WTC11 (cell line): ENCODE measurements at regions not wholly inside any gene's neighbourhood (a gene's known extent, or its start where the extent isn't known, plus 50 kb on each side); places are given as distances from the start of the nearest gene placed in this dataset.

ENCODE experiments used
- ATAC-seq: fragments of 200-7000 bp; cut with Tn5 transposase; 2 replicates; pipeline ENCODE4 v1.10.0; 2021; ENCODE audit warnings: mild to moderate bottlenecking, moderate library complexity
- CTCF ChIA-PET: fragments of 300-600 bp; sonication (Branson Sonifier 250); formaldehyde crosslinking; loops from one replicate; lab custom pipeline; 2021; ENCODE audit warnings: antibody characterized with exemption; lab: Charles Lee
- POLR2A ChIA-PET: fragments of 350-600 bp; sonication (Branson Sonifier 250); formaldehyde crosslinking; loops from one replicate; lab custom pipeline; 2021; ENCODE audit warnings: antibody characterized with exemption; lab: Charles Lee
- DNase-seq: peaks from one replicate; pipeline ENCODE4 v3.0.0; 2021; ENCODE audit warnings: low spot score
- H3K27ac Mint-ChIP-seq: 2 replicates; pipeline ENCODE4 v1.8.0; 2021; ENCODE audit warnings: mixed read lengths
- H3K27me3 Mint-ChIP-seq: 2 replicates; pipeline ENCODE4 v1.8.0; 2021; ENCODE audit warnings: low read depth, mild to moderate bottlenecking, moderate library complexity, mixed read lengths
- H3K36me3 Mint-ChIP-seq: 2 replicates; pipeline ENCODE4 v1.8.0; 2021; ENCODE audit warnings: mixed read lengths
- H3K4me1 Mint-ChIP-seq: 2 replicates; pipeline ENCODE4 v1.8.0; 2022; ENCODE audit warnings: mixed read lengths
- H3K4me3 Mint-ChIP-seq: 2 replicates; pipeline ENCODE4 v1.8.0; 2021; ENCODE audit warnings: mild to moderate bottlenecking, moderate library complexity, mixed read lengths
- H3K9me3 Mint-ChIP-seq: 2 replicates; pipeline ENCODE4 v1.8.0; 2021; ENCODE audit warnings: mixed read lengths
- CBFB ChIP-seq: sonication (generic); formaldehyde crosslinking; IDR thresholded peaks from 2 replicates; pipeline ENCODE4 v1.8.1; 2022; ENCODE audit warnings: mild to moderate bottlenecking, low read depth, missing genetic modification reagents
- CREB1 ChIP-seq: sonication (generic); formaldehyde crosslinking; IDR thresholded peaks from 2 replicates; pipeline ENCODE4 v1.8.0; 2023; ENCODE audit warnings: mild to moderate bottlenecking, missing genetic modification reagents
- FOXK1 ChIP-seq: sonication (generic); formaldehyde crosslinking; IDR thresholded peaks from 2 replicates; pipeline ENCODE4 v1.8.0; 2022; ENCODE audit warnings: mild to moderate bottlenecking, moderate library complexity, missing genetic modification reagents
- GTF2I ChIP-seq: fragments of 250-450 bp; sonication (Bioruptor Pico); conservative IDR thresholded peaks from 2 replicates; pipeline ENCODE4 v1.4.0; 2021; ENCODE audit warnings: mild to moderate bottlenecking
- KAT7 ChIP-seq: sonication (generic); formaldehyde crosslinking; IDR thresholded peaks from 2 replicates; pipeline ENCODE4 v1.8.1; 2023; ENCODE audit warnings: missing genetic modification reagents, mild to moderate bottlenecking, borderline replicate concordance
- NFATC4 ChIP-seq: fragments of 250-450 bp; sonication (Bioruptor Pico); IDR thresholded peaks from 2 replicates; pipeline ENCODE4 v1.9.0; 2021; ENCODE audit warnings: mild to moderate bottlenecking
- NR1H2 ChIP-seq: sonication (generic); formaldehyde crosslinking; IDR thresholded peaks from 2 replicates; pipeline ENCODE4 v1.9.0; 2021; ENCODE audit warnings: mild to moderate bottlenecking, moderate library complexity, missing genetic modification reagents
- TP53 ChIP-seq: sonication (generic); formaldehyde crosslinking; IDR thresholded peaks from 2 replicates; pipeline ENCODE4 v1.8.1; 2023; ENCODE audit warnings: mild to moderate bottlenecking, missing genetic modification reagents
- ZNF263 ChIP-seq: sonication (generic); formaldehyde crosslinking; IDR thresholded peaks from 2 replicates; pipeline ENCODE4 v1.8.1; 2022; ENCODE audit warnings: low read depth, mild to moderate bottlenecking, moderate library complexity, missing genetic modification reagents
- TF ChIP-seq, protein P1 (sequence below): sonication (generic); formaldehyde crosslinking; IDR thresholded peaks from 2 replicates; pipeline ENCODE4 v1.8.1; 2023; ENCODE audit warnings: mild to moderate bottlenecking, missing genetic modification reagents, borderline replicate concordance
- TF ChIP-seq, protein P2 (sequence below): sonication (generic); formaldehyde crosslinking; conservative IDR thresholded peaks from 2 replicates; pipeline ENCODE4 v1.8.1; 2023; ENCODE audit warnings: mild to moderate bottlenecking, low read depth, missing genetic modification reagents, moderate library complexity
- TF ChIP-seq, protein P3 (sequence below): sonication (generic); formaldehyde crosslinking; IDR thresholded peaks from 2 replicates; pipeline ENCODE4 v1.8.0; 2022; ENCODE audit warnings: mild to moderate bottlenecking, missing genetic modification reagents
- TF ChIP-seq, protein P4 (sequence below): sonication (generic); formaldehyde crosslinking; IDR thresholded peaks from 2 replicates; pipeline ENCODE4 v1.8.0; 2023; ENCODE audit warnings: missing genetic modification reagents, mild to moderate bottlenecking, borderline replicate concordance
- TF ChIP-seq, protein P5 (sequence below): sonication (generic); formaldehyde crosslinking; IDR thresholded peaks from 2 replicates; pipeline ENCODE4 v1.8.0; 2022; ENCODE audit warnings: mild to moderate bottlenecking, missing genetic modification reagents
- TF ChIP-seq, protein P6 (sequence below): sonication (generic); formaldehyde crosslinking; conservative IDR thresholded peaks from 2 replicates; pipeline ENCODE4 v1.8.1; 2022; ENCODE audit warnings: mild to moderate bottlenecking, missing genetic modification reagents

DNA sequence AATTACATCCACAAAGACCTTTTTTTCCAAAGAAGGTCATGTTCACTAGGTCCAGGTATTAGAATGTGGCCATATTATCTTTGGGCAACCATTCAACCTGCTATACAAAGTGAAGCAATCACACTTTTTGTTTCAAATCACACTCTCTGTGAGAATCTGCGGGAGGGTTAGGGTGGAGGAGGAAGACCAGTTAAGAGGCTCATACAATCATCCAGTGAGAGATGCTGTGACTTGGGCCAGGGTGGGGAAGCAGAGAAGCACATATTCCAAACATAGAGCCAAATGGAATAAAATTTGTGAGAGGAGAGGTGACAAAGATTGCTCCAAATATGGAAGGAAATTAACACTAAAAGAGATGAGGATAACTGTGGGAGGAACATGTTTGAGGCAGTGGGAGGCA lies 351.6 kb downstream of the CYRIA start:
- ChIA-PET CTCF (interaction anchor here (1.6 kb wide), 1 partner anchor 11 kb away, joined by 6 read pairs; no protein-coding TSS in a partner anchor), POLR2A (no interaction called here)
- Mint-ChIP-seq H3K27me3 (no peaks in the 10 kb centered on the region), H3K4me3 (no peak overlapping the region), H3K27ac (no peak overlapping the region), H3K9me3 (no peaks in the 10 kb centered on the region), H3K36me3 (no peaks in the 10 kb centered on the region), H3K4me1 (peaks cover 12% of the 10 kb centered on the region)
- DNase-seq = no peak
- ATAC-seq = no peak
- TF ChIP-seq GTF2I = no peak
- TF ChIP-seq, protein P1, sequence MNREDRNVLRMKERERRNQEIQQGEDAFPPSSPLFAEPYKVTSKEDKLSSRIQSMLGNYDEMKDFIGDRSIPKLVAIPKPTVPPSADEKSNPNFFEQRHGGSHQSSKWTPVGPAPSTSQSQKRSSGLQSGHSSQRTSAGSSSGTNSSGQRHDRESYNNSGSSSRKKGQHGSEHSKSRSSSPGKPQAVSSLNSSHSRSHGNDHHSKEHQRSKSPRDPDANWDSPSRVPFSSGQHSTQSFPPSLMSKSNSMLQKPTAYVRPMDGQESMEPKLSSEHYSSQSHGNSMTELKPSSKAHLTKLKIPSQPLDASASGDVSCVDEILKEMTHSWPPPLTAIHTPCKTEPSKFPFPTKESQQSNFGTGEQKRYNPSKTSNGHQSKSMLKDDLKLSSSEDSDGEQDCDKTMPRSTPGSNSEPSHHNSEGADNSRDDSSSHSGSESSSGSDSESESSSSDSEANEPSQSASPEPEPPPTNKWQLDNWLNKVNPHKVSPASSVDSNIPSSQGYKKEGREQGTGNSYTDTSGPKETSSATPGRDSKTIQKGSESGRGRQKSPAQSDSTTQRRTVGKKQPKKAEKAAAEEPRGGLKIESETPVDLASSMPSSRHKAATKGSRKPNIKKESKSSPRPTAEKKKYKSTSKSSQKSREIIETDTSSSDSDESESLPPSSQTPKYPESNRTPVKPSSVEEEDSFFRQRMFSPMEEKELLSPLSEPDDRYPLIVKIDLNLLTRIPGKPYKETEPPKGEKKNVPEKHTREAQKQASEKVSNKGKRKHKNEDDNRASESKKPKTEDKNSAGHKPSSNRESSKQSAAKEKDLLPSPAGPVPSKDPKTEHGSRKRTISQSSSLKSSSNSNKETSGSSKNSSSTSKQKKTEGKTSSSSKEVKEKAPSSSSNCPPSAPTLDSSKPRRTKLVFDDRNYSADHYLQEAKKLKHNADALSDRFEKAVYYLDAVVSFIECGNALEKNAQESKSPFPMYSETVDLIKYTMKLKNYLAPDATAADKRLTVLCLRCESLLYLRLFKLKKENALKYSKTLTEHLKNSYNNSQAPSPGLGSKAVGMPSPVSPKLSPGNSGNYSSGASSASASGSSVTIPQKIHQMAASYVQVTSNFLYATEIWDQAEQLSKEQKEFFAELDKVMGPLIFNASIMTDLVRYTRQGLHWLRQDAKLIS (CRISPR knock-in tag) = no peak
- TF ChIP-seq FOXK1 (CRISPR knock-in tag) = no peak
- TF ChIP-seq, protein P2, sequence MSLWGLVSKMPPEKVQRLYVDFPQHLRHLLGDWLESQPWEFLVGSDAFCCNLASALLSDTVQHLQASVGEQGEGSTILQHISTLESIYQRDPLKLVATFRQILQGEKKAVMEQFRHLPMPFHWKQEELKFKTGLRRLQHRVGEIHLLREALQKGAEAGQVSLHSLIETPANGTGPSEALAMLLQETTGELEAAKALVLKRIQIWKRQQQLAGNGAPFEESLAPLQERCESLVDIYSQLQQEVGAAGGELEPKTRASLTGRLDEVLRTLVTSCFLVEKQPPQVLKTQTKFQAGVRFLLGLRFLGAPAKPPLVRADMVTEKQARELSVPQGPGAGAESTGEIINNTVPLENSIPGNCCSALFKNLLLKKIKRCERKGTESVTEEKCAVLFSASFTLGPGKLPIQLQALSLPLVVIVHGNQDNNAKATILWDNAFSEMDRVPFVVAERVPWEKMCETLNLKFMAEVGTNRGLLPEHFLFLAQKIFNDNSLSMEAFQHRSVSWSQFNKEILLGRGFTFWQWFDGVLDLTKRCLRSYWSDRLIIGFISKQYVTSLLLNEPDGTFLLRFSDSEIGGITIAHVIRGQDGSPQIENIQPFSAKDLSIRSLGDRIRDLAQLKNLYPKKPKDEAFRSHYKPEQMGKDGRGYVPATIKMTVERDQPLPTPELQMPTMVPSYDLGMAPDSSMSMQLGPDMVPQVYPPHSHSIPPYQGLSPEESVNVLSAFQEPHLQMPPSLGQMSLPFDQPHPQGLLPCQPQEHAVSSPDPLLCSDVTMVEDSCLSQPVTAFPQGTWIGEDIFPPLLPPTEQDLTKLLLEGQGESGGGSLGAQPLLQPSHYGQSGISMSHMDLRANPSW (CRISPR knock-in tag) = no peak
- TF ChIP-seq, protein P3, sequence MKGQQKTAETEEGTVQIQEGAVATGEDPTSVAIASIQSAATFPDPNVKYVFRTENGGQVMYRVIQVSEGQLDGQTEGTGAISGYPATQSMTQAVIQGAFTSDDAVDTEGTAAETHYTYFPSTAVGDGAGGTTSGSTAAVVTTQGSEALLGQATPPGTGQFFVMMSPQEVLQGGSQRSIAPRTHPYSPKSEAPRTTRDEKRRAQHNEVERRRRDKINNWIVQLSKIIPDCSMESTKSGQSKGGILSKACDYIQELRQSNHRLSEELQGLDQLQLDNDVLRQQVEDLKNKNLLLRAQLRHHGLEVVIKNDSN (CRISPR knock-in tag) = no peak
- TF ChIP-seq CREB1 (CRISPR knock-in tag) = no peak
- TF ChIP-seq, protein P4, sequence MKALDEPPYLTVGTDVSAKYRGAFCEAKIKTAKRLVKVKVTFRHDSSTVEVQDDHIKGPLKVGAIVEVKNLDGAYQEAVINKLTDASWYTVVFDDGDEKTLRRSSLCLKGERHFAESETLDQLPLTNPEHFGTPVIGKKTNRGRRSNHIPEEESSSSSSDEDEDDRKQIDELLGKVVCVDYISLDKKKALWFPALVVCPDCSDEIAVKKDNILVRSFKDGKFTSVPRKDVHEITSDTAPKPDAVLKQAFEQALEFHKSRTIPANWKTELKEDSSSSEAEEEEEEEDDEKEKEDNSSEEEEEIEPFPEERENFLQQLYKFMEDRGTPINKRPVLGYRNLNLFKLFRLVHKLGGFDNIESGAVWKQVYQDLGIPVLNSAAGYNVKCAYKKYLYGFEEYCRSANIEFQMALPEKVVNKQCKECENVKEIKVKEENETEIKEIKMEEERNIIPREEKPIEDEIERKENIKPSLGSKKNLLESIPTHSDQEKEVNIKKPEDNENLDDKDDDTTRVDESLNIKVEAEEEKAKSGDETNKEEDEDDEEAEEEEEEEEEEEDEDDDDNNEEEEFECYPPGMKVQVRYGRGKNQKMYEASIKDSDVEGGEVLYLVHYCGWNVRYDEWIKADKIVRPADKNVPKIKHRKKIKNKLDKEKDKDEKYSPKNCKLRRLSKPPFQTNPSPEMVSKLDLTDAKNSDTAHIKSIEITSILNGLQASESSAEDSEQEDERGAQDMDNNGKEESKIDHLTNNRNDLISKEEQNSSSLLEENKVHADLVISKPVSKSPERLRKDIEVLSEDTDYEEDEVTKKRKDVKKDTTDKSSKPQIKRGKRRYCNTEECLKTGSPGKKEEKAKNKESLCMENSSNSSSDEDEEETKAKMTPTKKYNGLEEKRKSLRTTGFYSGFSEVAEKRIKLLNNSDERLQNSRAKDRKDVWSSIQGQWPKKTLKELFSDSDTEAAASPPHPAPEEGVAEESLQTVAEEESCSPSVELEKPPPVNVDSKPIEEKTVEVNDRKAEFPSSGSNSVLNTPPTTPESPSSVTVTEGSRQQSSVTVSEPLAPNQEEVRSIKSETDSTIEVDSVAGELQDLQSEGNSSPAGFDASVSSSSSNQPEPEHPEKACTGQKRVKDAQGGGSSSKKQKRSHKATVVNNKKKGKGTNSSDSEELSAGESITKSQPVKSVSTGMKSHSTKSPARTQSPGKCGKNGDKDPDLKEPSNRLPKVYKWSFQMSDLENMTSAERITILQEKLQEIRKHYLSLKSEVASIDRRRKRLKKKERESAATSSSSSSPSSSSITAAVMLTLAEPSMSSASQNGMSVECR (CRISPR knock-in tag) = no peak
- TF ChIP-seq CBFB (CRISPR knock-in tag) = no peak
- TF ChIP-seq KAT7 (CRISPR knock-in tag) = no peak
- TF ChIP-seq, protein P5, sequence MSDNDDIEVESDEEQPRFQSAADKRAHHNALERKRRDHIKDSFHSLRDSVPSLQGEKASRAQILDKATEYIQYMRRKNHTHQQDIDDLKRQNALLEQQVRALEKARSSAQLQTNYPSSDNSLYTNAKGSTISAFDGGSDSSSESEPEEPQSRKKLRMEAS = no peak
- no peak for TF ChIP-seq ZNF263
- TF ChIP-seq NFATC4 (CRISPR knock-in tag) = no peak
- no peak for TF ChIP-seq TP53 (CRISPR knock-in tag)
- TF ChIP-seq NR1H2 (CRISPR knock-in tag) = no peak
- TF ChIP-seq, protein P6, sequence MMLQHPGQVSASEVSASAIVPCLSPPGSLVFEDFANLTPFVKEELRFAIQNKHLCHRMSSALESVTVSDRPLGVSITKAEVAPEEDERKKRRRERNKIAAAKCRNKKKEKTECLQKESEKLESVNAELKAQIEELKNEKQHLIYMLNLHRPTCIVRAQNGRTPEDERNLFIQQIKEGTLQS (CRISPR knock-in tag) = no peak
